Mononuclear cell (primary cell): ENCODE measurements at regions not wholly inside any gene's neighbourhood (a gene's known extent, or its start where the extent isn't known, plus 50 kb on each side); places are given as distances from the start of the nearest gene placed in this dataset.
"Not testable (repeated sequence)": the region's sequence is repeated elsewhere in the genome, so short reads cannot be mapped to it uniquely, and the experiment has no call there.

Source experiments
- H3K27me3 ChIP-seq: 2 replicates; pipeline ENCODE4 v1.6.0; 2011; ENCODE audit warnings: low read length, control low read depth; ENCODE audit not compliant: insufficient read depth
- H3K4me1 ChIP-seq: 2 replicates; pipeline ENCODE4 v1.5.1; 2011; ENCODE audit warnings: mild to moderate bottlenecking, low read length, control low read depth; ENCODE audit not compliant: insufficient read depth
- H3K4me3 ChIP-seq: 2 replicates; pipeline ENCODE4 v1.5.1; 2011; ENCODE audit warnings: mild to moderate bottlenecking, low read length, moderate library complexity
- H3K9me3 ChIP-seq: 2 replicates; pipeline ENCODE4 v1.5.1; 2011; ENCODE audit warnings: low read depth, mild to moderate bottlenecking, control low read depth, low read length

GRCh38 chr11:67776852-67777520 is 102.6 kb upstream of the ALDH3B2 start:
- H3K4me1 ChIP-seq = peaks cover 25% of the 10 kb centered on the region
- no peaks in the 10 kb centered on the region for H3K27me3 ChIP-seq
- no peaks in the 10 kb centered on the region for H3K9me3 ChIP-seq
- H3K4me3 ChIP-seq = no peak overlapping the region

DNA sequence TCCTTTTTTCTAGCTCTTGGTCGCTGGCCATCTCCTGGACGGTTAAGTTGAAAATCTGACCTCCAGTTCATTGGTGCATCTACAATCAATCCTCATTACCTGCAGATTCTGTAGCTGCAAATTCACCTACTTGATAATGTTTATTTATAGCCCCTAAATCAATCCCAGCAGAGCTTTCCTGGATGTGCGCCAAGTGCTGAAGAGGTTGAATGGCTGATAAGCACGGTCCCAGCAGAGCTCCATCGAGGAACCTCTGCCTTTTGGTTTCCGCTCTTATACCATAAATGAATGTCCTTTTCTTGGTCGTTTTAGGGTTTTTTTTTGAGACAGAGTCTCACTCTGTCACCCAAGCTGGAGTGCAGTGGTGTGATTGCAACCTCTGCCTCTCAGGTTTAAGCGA is 99.8 kb upstream of the ALDH3B2 start:
- H3K27me3 ChIP-seq, H3K9me3 ChIP-seq, H3K4me3 ChIP-seq: not testable (repeated sequence)
- peaks cover 15% of the 10 kb centered on the region for H3K4me1 ChIP-seq

DNA sequence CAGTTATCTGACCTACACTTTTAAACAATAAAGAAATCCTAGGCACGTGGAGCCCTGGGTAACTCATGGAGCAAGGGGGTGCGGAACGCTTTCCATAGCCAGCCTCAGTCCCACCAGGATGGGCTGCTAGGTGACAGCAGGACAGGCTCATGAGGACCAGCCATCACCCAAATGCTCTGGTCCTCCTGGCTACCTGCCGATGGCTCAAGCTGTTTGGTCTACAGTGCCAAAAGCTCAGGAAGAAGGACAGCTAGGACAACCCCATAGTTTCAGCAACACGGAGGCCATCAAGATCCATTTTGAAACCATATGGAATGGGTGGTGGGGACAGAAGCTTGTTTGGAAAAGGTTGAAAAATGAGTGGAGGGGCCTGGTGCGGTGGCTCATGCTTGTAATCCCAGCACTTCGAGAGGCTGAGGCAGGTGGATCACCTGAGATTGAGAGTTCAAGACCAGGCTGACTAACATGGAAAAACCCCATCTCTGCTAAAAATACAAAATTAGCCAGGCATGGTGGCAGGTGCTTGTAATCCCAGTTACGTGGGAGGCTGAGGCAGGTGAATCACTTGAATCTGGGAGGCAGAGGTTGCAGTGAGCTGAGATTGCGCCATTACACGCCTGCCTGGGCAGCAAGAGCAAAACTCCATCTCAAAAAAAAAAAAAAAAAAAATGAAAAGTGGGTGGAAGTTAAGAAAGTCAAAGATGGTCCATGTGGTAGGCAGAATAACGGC is 93.7 kb upstream of the ALDH3B2 start:
- not testable (repeated sequence) for H3K9me3 ChIP-seq, H3K4me1 ChIP-seq, H3K4me3 ChIP-seq, H3K27me3 ChIP-seq

- H3K4me1 ChIP-seq, H3K27me3 ChIP-seq, H3K9me3 ChIP-seq, H3K4me3 ChIP-seq: not testable (repeated sequence)
These were observed 86.8 kb upstream of the ALDH3B2 start for GRCh38 chr11:67761211-67761610.

DNA sequence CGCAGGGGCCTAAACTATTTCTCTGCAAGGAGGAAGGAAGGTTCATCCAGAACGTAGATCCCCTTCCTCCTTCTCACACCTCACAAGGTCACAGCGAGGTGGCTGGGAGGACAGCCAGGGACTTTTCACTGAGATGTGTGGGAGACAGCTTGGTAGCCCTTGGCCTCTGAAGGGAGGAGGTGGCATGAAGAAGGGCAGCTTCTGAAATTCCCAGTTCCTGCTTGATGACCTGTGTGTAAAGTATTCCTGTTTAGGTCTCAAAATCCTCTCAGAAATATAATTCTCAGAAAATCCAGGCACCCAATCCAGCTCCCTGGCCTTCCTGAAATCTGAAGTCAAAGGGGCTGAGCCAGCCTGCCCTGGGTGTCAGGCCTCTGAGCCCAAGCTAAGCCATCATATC is 84.9 kb upstream of the ALDH3B2 start:
- not testable (repeated sequence) for H3K4me1 ChIP-seq, H3K4me3 ChIP-seq, H3K27me3 ChIP-seq, H3K9me3 ChIP-seq

DNA sequence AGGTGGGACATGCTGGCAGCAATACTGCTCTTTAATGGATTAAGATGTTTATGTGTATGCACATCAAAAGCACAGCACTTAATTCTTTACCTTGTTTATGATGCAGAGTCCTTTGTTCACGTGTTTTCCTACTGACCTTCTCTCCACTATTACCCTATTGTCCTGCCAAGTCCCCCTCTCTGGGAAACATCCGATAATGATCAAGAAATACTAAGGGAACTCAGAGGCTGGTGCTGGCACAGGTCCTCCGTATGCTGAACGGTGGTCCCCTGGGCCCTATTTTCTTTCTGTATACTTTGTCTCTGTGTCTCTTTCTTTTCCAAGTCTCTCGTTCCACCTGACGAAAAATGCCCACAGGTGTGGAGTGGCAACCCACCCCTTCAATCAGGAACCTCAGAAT is 84.0 kb upstream of the ALDH3B2 start:
- H3K4me1 ChIP-seq, H3K27me3 ChIP-seq, H3K4me3 ChIP-seq, H3K9me3 ChIP-seq: not testable (repeated sequence)

DNA sequence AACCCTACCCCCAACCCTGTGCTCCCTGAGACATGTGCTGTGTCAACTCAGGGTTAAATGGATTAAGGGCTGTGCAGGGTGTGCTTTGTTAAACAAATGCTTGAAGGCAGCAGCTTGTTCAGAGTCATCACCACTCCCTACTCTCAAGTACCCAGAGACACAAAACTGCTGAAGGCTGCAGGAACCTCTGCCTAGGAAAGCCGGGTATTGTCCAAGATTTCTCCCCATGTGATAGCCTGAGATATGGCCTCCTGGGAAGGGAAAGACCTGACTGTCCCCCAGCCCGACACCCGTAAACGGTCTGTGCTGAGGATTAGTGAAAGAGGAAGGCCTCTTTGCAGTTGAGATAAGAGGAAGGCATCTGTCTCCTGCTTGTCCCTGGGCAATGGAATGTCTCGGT is 83.6 kb upstream of the ALDH3B2 start:
- H3K27me3 ChIP-seq, H3K9me3 ChIP-seq, H3K4me1 ChIP-seq, H3K4me3 ChIP-seq: not testable (repeated sequence)

GRCh38 chr11:67753820-67754219 is 79.4 kb upstream of the ALDH3B2 start:
- H3K27me3 ChIP-seq, H3K4me1 ChIP-seq, H3K9me3 ChIP-seq, H3K4me3 ChIP-seq: not testable (repeated sequence)

GRCh38 chr11:67745181-67745726 is 70.8 kb upstream of the ALDH3B2 start:
- no peak overlapping the region for H3K4me3 ChIP-seq

GRCh38 chr11:67744231-67744630 is 69.8 kb upstream of the ALDH3B2 start:
- not testable (repeated sequence) for H3K9me3 ChIP-seq, H3K27me3 ChIP-seq, H3K4me1 ChIP-seq, H3K4me3 ChIP-seq

More at GRCh38 chr11:67745181-67745726, 70.8 kb upstream of the ALDH3B2 start:
- Histone ChIP-seq H3K27me3 (no peaks in the 10 kb centered on the region), H3K4me1 (no peaks in the 10 kb centered on the region), H3K9me3 (no peaks in the 10 kb centered on the region)

- H3K27me3 ChIP-seq, H3K9me3 ChIP-seq, H3K4me3 ChIP-seq, H3K4me1 ChIP-seq: not testable (repeated sequence)
These were observed 63.8 kb upstream of the ALDH3B2 start for GRCh38 chr11:67738231-67738630.

- not testable (repeated sequence) for H3K27me3 ChIP-seq, H3K4me1 ChIP-seq, H3K4me3 ChIP-seq, H3K9me3 ChIP-seq
These were observed 63.2 kb upstream of the ALDH3B2 start for GRCh38 chr11:67737562-67738080.

- no peak overlapping the region for H3K4me3 ChIP-seq
- peaks cover 4% of the 10 kb centered on the region for H3K27me3 ChIP-seq
- H3K9me3 ChIP-seq = no peaks in the 10 kb centered on the region
- H3K4me1 ChIP-seq = no peaks in the 10 kb centered on the region
These were observed 57.8 kb upstream of the ALDH3B2 start for GRCh38 chr11:67732045-67732787.

- no peak overlapping the region for H3K4me3 ChIP-seq
- H3K4me1 ChIP-seq = no peaks in the 10 kb centered on the region
- peaks cover 4% of the 10 kb centered on the region for H3K27me3 ChIP-seq
- no peaks in the 10 kb centered on the region for H3K9me3 ChIP-seq
These were observed 57.2 kb upstream of the ALDH3B2 start for GRCh38 chr11:67731583-67731982.

DNA sequence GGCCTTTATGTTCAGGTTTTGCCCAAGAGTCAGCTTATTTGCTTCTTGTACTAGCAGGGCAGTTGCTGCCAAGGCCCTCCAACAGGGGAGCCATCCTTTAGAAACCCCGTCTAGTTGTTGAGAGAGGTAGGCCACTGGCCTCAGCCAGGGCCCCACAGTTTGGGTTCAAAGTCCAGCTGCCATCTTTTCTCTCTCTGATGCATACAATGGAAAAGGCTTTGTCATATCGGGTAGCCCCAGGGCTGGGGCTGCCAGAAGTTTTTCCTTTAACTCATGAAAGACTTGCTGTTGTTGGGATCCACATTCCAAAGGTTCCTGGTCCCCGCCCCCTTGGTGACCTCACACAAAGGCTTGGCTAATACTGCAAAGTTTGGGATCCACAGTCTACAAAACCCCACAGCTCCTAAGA is 53.7 kb upstream of the ALDH3B2 start:
- not testable (repeated sequence) for H3K27me3 ChIP-seq

More for the DNA sequence above, 53.7 kb upstream of the ALDH3B2 start:
- H3K9me3 ChIP-seq, H3K4me1 ChIP-seq, H3K4me3 ChIP-seq: not testable (repeated sequence)
